ENCODE measurements at regions not wholly inside any gene's neighbourhood (a gene's known extent, or its start where the extent isn't known, plus 50 kb on each side); places are given as distances from the start of the nearest gene placed in this dataset.

- Histone ChIP-seq H3K4me1 (ENCODE audit: control insufficient read depth in 2 of 3, insufficient read depth in 2 of 3, low read depth in 1 of 3, low read length in 3 of 3) (no peaks in the 10 kb centered on the region), H3K27ac (ENCODE audit: low read depth in 2 of 2, low read length in 2 of 2) (no peak overlapping the region), H3K36me3 (ENCODE audit: control insufficient read depth in 2 of 3, insufficient read depth in 3 of 3, low read length in 3 of 3) (no peaks in the 10 kb centered on the region), H3K9me3 (ENCODE audit: control insufficient read depth in 2 of 3, insufficient read depth in 1 of 3, low read length in 3 of 3) (no peaks in the 10 kb centered on the region), H3K4me3 (ENCODE audit: low read length in 3 of 3) (no peak overlapping the region), H3K27me3 (ENCODE audit: control insufficient read depth, insufficient read depth, low read length) (no peaks in the 10 kb centered on the region), H3K9ac (ENCODE audit: low read length in 3 of 3) (no peak overlapping the region)
- FAIRE-seq, result no peak
- no peak for TF ChIP-seq CTCF (IDR thresholded peaks at IDR 0.05; ENCODE audit: borderline replicate concordance, extremely low read depth, insufficient read depth)
- no peak for DNase-seq
- intact Hi-C loops (cut with DNase I), result no loop called here
These were observed 207.6 kb downstream of the TM2D1 start for GRCh38 chr1:61517345-61517744.

GRCh38 chr1:61515096-61515495 is 209.8 kb downstream of the TM2D1 start:
- H3K4me1 ChIP-seq (ENCODE audit: control insufficient read depth in 2 of 3, insufficient read depth in 2 of 3, low read depth in 1 of 3, low read length in 3 of 3), result no peaks in the 10 kb centered on the region
- no peaks in the 10 kb centered on the region for H3K27me3 ChIP-seq (ENCODE audit: control insufficient read depth, insufficient read depth, low read length)
- H3K36me3 ChIP-seq (ENCODE audit: control insufficient read depth in 2 of 3, insufficient read depth in 3 of 3, low read length in 3 of 3), result no peaks in the 10 kb centered on the region
- H3K9ac ChIP-seq (ENCODE audit: low read length in 3 of 3), result no peak overlapping the region
- DNase-seq (no peak), FAIRE-seq (no peak)
- no peak for TF ChIP-seq CTCF (IDR thresholded peaks at IDR 0.05; ENCODE audit: borderline replicate concordance, extremely low read depth, insufficient read depth)
- H3K4me3 ChIP-seq (ENCODE audit: low read length in 3 of 3), result no peak overlapping the region
- no peaks in the 10 kb centered on the region for H3K9me3 ChIP-seq (ENCODE audit: control insufficient read depth in 2 of 3, insufficient read depth in 1 of 3, low read length in 3 of 3)
- intact Hi-C loops (cut with DNase I), result no loop called here
- no peak overlapping the region for H3K27ac ChIP-seq (ENCODE audit: low read depth in 2 of 2, low read length in 2 of 2)

All from kidney (tissue), 13 donors.